Right lobe of liver (tissue), 6 donors: ENCODE measurements at regions not wholly inside any gene's neighbourhood (a gene's known extent, or its start where the extent isn't known, plus 50 kb on each side); places are given as distances from the start of the nearest gene placed in this dataset.

Experiments
- ATAC-seq, 4 donors: fragments of 200-7000 bp; cut with Tn5 transposase; one replicate each; pipeline ENCODE4 v1.9.1; 2020; ENCODE audit warnings: mild to moderate bottlenecking in 4 of 4, moderate library complexity in 4 of 4
- DNase-seq, 3 donors: peaks; one replicate each; pipeline ENCODE4 v3.0.0-alpha.2; 2020
- H3K27ac ChIP-seq, 3 donors: fragments of 200-600 bp; one replicate each; pipeline ENCODE4 v1.8.0; 2022
- H3K27me3 ChIP-seq, 2 donors: fragments of 200-600 bp; one replicate each; pipeline ENCODE4 v1.8.0; 2022
- H3K36me3 ChIP-seq, 4 donors: fragments of 200-600 bp; sonication (generic) in 1 of 4; one replicate each; pipeline versions ENCODE4 v1.5.1 to v1.8.0; 2017 to 2022; ENCODE audit warnings: control low read depth in 1 of 4
- H3K4me1 ChIP-seq, 4 donors: fragments of 200-600 bp; sonication (generic) in 1 of 4; one replicate each; pipeline versions ENCODE4 v1.5.1 to v1.8.0; 2017 to 2022; ENCODE audit warnings: control low read depth in 1 of 4
- H3K4me3 ChIP-seq, 3 donors: fragments of 200-600 bp; one replicate each; pipeline ENCODE4 v1.8.0; 2022
- H3K9me3 ChIP-seq, 4 donors: fragments of 200-600 bp; sonication (generic) in 1 of 4; one replicate each; pipeline versions ENCODE4 v1.5.1 to v1.8.0; 2017 to 2022; ENCODE audit warnings: control low read depth in 1 of 4
- POLR2A ChIP-seq: fragments of 450-650 bp; IDR thresholded peaks from one replicate; pipeline ENCODE4 v1.6.1; 2017; ENCODE audit warnings: antibody characterized with exemption, mild to moderate bottlenecking
- WGBS: methylation state at CpG from one replicate; pipeline ENCODE4 v1.1.6; 2018; ENCODE audit warnings: low coverage, low lambda C conversion rate; ENCODE audit not compliant: insufficient coverage; ENCODE audit errors: missing lambda C conversion rate; 5-methylcytosine and 5-hydroxymethylcytosine counted together
- intact Hi-C, 2 donors: fragments of 100-400 bp; cut with DNase I; formaldehyde crosslinking; loops; one replicate each; pipeline versions ENCODE4 v1.11.2 to v1.14.1; 2022
- TF ChIP-seq, protein P1 (sequence below), 4 donors: fragments of 200-600 bp in 3 of 4; fragments of 450-650 bp in 1 of 4; IDR thresholded peaks; one replicate each; pipeline versions ENCODE4 v1.5.1 to v1.8.0; 2016 to 2022; ENCODE audit warnings: antibody characterized with exemption in 4 of 4, mild to moderate bottlenecking in 2 of 4
- donor health status: DM: no; HTN: yes; CAD: no.
- donor health status: DM: no; HTN: no; CAD: no.
- donor health status: DM: no; HTN: no; CAD: no.
- donor health status: DM: no; HTN: yes; CAD: no.
- donor health status: DM: no; HTN: yes; CAD: no.

DNA sequence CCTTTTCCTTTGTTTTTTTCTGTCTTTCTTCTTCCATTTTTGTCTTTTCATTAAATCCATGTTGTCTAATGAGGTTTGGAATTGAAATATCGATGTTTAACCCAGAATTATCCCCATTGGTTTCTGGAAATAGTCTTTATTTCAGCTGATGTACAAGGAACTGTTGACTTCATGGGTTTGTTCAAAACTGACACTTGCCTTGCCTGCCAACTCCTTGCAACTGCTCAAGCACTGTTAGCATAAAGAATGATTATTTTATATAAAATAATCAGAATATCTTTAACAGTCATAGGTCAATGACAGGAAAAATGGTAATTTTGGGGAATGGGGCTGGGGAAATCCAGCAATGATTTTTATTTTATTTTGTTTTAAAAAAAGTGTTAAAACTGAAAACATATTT, 359.6 kb upstream of the LCORL start:
- intact Hi-C loops: no loop called here
- no peaks in the 10 kb centered on the region for H3K36me3 ChIP-seq
- H3K4me1 ChIP-seq: no peaks in the 10 kb centered on the region
- ATAC-seq (no peak), DNase-seq (no peak)
- no peaks in the 10 kb centered on the region for H3K27me3 ChIP-seq
- H3K9me3 ChIP-seq: no peaks in the 10 kb centered on the region
- 42% methylated on average over 1 of the region's 1 CpG for WGBS
- no peak overlapping the region for H3K4me3 ChIP-seq
- TF ChIP-seq POLR2A: no peak
- TF ChIP-seq, protein P1, sequence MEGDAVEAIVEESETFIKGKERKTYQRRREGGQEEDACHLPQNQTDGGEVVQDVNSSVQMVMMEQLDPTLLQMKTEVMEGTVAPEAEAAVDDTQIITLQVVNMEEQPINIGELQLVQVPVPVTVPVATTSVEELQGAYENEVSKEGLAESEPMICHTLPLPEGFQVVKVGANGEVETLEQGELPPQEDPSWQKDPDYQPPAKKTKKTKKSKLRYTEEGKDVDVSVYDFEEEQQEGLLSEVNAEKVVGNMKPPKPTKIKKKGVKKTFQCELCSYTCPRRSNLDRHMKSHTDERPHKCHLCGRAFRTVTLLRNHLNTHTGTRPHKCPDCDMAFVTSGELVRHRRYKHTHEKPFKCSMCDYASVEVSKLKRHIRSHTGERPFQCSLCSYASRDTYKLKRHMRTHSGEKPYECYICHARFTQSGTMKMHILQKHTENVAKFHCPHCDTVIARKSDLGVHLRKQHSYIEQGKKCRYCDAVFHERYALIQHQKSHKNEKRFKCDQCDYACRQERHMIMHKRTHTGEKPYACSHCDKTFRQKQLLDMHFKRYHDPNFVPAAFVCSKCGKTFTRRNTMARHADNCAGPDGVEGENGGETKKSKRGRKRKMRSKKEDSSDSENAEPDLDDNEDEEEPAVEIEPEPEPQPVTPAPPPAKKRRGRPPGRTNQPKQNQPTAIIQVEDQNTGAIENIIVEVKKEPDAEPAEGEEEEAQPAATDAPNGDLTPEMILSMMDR (IDR thresholded peaks at IDR 0.05): no peak
- H3K27ac ChIP-seq: no peak overlapping the region

DNA sequence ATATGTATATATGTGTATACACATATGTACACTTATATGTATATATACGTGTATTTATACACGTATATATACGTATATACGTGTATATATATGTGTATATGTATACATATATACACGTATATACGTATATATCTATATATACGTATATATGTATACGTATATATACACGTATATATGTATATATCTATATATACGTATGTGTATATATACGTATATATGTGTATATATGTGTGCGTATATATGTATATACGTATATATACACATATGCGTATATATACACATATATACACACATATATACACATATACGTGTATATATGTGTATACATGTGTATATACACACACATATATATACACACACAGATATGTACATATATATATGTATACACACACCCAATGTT, 348.0 kb upstream of the LCORL start:
- 82% methylated on average over 15 of the region's 15 CpGs for WGBS
- no peak overlapping the region for H3K4me3 ChIP-seq
- intact Hi-C loops: no loop called here

DNA sequence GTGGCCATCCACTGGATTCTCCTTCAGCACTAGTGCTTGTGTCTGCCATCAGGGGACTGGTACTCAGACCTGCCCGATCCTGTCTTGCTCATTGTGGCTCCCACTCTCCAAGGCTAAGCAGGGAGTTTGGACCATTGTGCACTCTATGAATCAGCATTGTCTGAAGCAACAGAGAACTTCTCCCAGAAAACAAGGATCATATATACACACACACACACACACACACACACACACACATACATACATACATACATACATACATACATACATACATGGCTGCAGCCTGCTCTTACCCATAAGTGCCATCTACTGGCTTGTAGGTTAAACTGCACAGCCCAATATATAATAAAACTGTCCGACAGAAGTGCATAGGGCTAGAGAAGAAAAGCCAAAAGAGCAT, 345.3 kb upstream of the LCORL start:
- no peak for TF ChIP-seq POLR2A
- TF ChIP-seq, protein P1 (IDR thresholded peaks at IDR 0.05): peak; percentile 46 to 63 (median 49)
- intact Hi-C loops: no loop called here
- peak; percentile 65 to 85 (median 74) for ATAC-seq
- Histone ChIP-seq H3K4me1 (no peaks in the 10 kb centered on the region), H3K27ac (no peak overlapping the region), H3K4me3 (no peak overlapping the region), H3K9me3 (no peaks in the 10 kb centered on the region), H3K27me3 (no peaks in the 10 kb centered on the region), H3K36me3 (no peaks in the 10 kb centered on the region)
- 10% methylated on average over 1 of the region's 2 CpGs for WGBS
- DNase-seq: no peak

More for the DNA sequence above, 348.0 kb upstream of the LCORL start:
- ATAC-seq: no peak
- no peaks in the 10 kb centered on the region for H3K9me3 ChIP-seq
- H3K27me3 ChIP-seq: no peaks in the 10 kb centered on the region
- H3K4me1 ChIP-seq: no peaks in the 10 kb centered on the region
- H3K27ac ChIP-seq: no peak overlapping the region
- no peaks in the 10 kb centered on the region for H3K36me3 ChIP-seq
- no peak for DNase-seq
- TF ChIP-seq, protein P1 (IDR thresholded peaks at IDR 0.05): no peak
- no peak for TF ChIP-seq POLR2A

DNA sequence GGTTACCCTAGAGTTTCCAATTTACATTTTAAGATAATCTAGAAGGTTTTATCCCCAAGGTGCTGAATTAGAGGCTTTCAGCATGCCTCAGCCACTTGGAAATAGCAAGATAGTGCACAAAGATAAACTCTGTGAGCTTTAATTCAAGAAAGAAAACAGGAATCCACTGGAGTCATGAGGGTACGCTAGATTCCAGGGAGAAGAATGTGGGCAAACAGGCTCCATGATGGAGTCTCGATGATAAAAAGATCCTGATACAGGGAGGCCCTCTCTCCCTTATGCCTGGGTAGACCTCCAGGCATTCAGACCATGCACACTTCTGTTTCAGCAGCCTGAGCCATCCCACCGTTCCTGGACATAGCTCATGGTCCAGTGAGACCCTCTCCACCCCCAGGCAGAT, 344.6 kb upstream of the LCORL start:
- 52% methylated on average over 3 of the region's 3 CpGs for WGBS
- Histone ChIP-seq H3K4me3 (no peak overlapping the region), H3K4me1 (no peaks in the 10 kb centered on the region), H3K36me3 (no peaks in the 10 kb centered on the region), H3K9me3 (no peaks in the 10 kb centered on the region), H3K27ac (no peak overlapping the region), H3K27me3 (no peaks in the 10 kb centered on the region)
- TF ChIP-seq POLR2A: no peak
- TF ChIP-seq, protein P1 (IDR thresholded peaks at IDR 0.05): no peak
- intact Hi-C loops: no loop called here
- ATAC-seq (no peak), DNase-seq (no peak)

DNA sequence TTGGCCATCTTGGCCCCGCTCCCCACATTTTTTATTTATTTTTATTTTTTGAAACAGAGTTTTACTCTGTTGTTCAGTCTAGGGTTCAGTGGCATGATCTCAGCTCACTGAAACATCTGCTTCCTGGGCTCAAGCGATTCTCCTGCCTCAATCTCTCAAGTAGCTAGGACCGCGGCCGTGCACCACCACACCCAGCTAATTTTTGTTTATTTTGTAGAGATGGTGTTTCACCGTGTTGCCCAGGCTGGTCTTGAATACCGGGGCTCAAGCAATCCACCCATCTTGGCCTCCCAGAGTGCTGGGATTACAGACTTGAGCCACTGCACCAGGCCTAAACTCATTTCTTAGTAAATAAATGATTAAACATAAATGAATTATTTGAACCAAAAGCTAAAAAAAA, 322.0 kb upstream of the LCORL start:
- no peak overlapping the region for H3K27ac ChIP-seq
- WGBS: 76% methylated on average over 7 of the region's 7 CpGs
- H3K4me3 ChIP-seq: no peak overlapping the region
- no peaks in the 10 kb centered on the region for H3K27me3 ChIP-seq
- H3K4me1 ChIP-seq: no peaks in the 10 kb centered on the region
- DNase-seq: no peak
- ATAC-seq: no peak
- intact Hi-C loops: no loop called here
- no peaks in the 10 kb centered on the region for H3K9me3 ChIP-seq
- no peaks in the 10 kb centered on the region for H3K36me3 ChIP-seq
- TF ChIP-seq, protein P1 (IDR thresholded peaks at IDR 0.05): no peak
- TF ChIP-seq POLR2A: no peak
